HG03354 (cell line): ENCODE measurements at regions not wholly inside any gene's neighbourhood (a gene's known extent, or its start where the extent isn't known, plus 50 kb on each side); places are given as distances from the start of the nearest gene placed in this dataset.

Experiments used
- ATAC-seq: cut with Tn5 transposase; IDR thresholded peaks from one replicate; pipeline ENCODE4 v1.9.1; 2021; ENCODE audit warnings: mild to moderate bottlenecking; ENCODE audit not compliant: unreplicated experiment, poor library complexity, severe bottlenecking

GRCh38 chr9:79939819-79940218, 368.1 kb downstream of the TLE4 start:
- no peak for ATAC-seq

- no peak for ATAC-seq
Measured at GRCh38 chr9:79936336-79936735, 364.6 kb downstream of the TLE4 start.

- no peak for ATAC-seq
Measured at GRCh38 chr9:79929285-79929684, 357.5 kb downstream of the TLE4 start.

- ATAC-seq = no peak
Measured at GRCh38 chr9:79928661-79929223, 357.0 kb downstream of the TLE4 start.

- ATAC-seq = no peak
Measured at GRCh38 chr9:79925326-79925725, 353.6 kb downstream of the TLE4 start.

- ATAC-seq = no peak
Measured at GRCh38 chr9:79924836-79925235, 353.1 kb downstream of the TLE4 start.

- ATAC-seq = no peak
Measured at GRCh38 chr9:79917421-79917820, 345.7 kb downstream of the TLE4 start.

- no peak for ATAC-seq
Measured at GRCh38 chr9:79913867-79914266, 342.1 kb downstream of the TLE4 start.

- ATAC-seq = no peak
Measured at GRCh38 chr9:79912318-79913070, 340.7 kb downstream of the TLE4 start.

GRCh38 chr9:79911724-79912123, 340.0 kb downstream of the TLE4 start:
- ATAC-seq = no peak

- no peak for ATAC-seq
Measured at GRCh38 chr9:79902825-79903600, 331.2 kb downstream of the TLE4 start.

- no peak for ATAC-seq
Measured at GRCh38 chr9:79900754-79901153, 329.0 kb downstream of the TLE4 start.

- no peak for ATAC-seq
Measured at GRCh38 chr9:79896390-79896980, 324.7 kb downstream of the TLE4 start.

- ATAC-seq = no peak
Measured at GRCh38 chr9:79895232-79895631, 323.5 kb downstream of the TLE4 start.

- ATAC-seq = no peak
Measured at GRCh38 chr9:79889369-79889768, 317.6 kb downstream of the TLE4 start.

- no peak for ATAC-seq
Measured at GRCh38 chr9:79885093-79885857, 313.5 kb downstream of the TLE4 start.

GRCh38 chr9:79884546-79884945, 312.8 kb downstream of the TLE4 start:
- no peak for ATAC-seq

GRCh38 chr9:79883073-79883645, 311.4 kb downstream of the TLE4 start:
- ATAC-seq = peak; percentile 69

GRCh38 chr9:79880626-79881025, 308.9 kb downstream of the TLE4 start:
- peak; percentile 65 for ATAC-seq
